Thyroid gland (tissue), 4 donors: ENCODE measurements at regions not wholly inside any gene's neighbourhood (a gene's known extent, or its start where the extent isn't known, plus 50 kb on each side); places are given as distances from the start of the nearest gene placed in this dataset.

Source experiments
- DNase-seq, 2 donors: peaks; one replicate each; pipeline ENCODE4 v3.0.0-alpha.2; 2019
- H3K27ac ChIP-seq, 3 donors: fragments of 200-600 bp; sonication (generic); 1 replicate in 2 of 3; 2 replicates in 1 of 3; pipeline ENCODE4 v1.5.1; 2016 to 2019; ENCODE audit warnings: mild to moderate bottlenecking in 1 of 3, moderate library complexity in 1 of 3
- H3K27me3 ChIP-seq: fragments of 200-600 bp; sonication (generic); one replicate; pipeline ENCODE4 v1.5.1; 2019
- H3K36me3 ChIP-seq, 2 donors: fragments of 200-600 bp; sonication (generic); one replicate each; pipeline ENCODE4 v1.5.1; 2016 to 2019
- H3K4me1 ChIP-seq, 2 donors: fragments of 200-600 bp; sonication (generic); one replicate each; pipeline ENCODE4 v1.5.1; 2017 to 2019
- H3K4me3 ChIP-seq, 3 donors: fragments of 200-600 bp; sonication (generic); replicated peaks in 1 of 3; 1 replicate in 2 of 3; 2 replicates in 1 of 3; pipeline ENCODE4 v1.5.1; 2016; ENCODE audit warnings: mild to moderate bottlenecking in 1 of 3
- H3K9me3 ChIP-seq: fragments of 200-600 bp; sonication (generic); one replicate; pipeline ENCODE4 v1.5.1; 2017
- CTCF ChIP-seq, 6 experiments: fragments of 200-600 bp in 3 of 6; fragments of 450-650 bp in 3 of 6; sonication (generic) in 3 of 6; IDR thresholded peaks; one replicate each; pipeline ENCODE4 v1.5.1; 2016 to 2019; ENCODE audit warnings: antibody characterized with exemption in 6 of 6, mild to moderate bottlenecking in 2 of 6, inconsistent platforms in 1 of 6, moderate library complexity in 1 of 6
- POLR2A ChIP-seq, 2 donors: fragments of 450-650 bp; IDR thresholded peaks; one replicate each; pipeline ENCODE4 v1.6.1; 2017; ENCODE audit warnings: antibody characterized with exemption in 2 of 2, mild to moderate bottlenecking in 2 of 2, moderate library complexity in 1 of 2
- WGBS, 2 donors: methylation state at CpG; one replicate each; pipeline ENCODE4 v1.1.5; 2017; 5-methylcytosine and 5-hydroxymethylcytosine counted together
- intact Hi-C: fragments of 100-400 bp; cut with DNase I; formaldehyde crosslinking; loops from one replicate; pipeline ENCODE4 v1.15.1; 2023

- H3K27me3 ChIP-seq = no peaks in the 10 kb centered on the region
- intact Hi-C loops = no loop called here
- no peaks in the 10 kb centered on the region for H3K4me1 ChIP-seq
- TF ChIP-seq POLR2A (IDR thresholded peaks at IDR 0.05) (no peak), CTCF (IDR thresholded peaks at IDR 0.05) (no peak)
- no peak for DNase-seq
- 81 to 100% methylated on average over 1 of the region's 1 CpG for WGBS, 2 donors
- H3K27ac ChIP-seq = no peak overlapping the region
- no peaks in the 10 kb centered on the region for H3K9me3 ChIP-seq
- no peaks in the 10 kb centered on the region for H3K36me3 ChIP-seq
- H3K4me3 ChIP-seq = no peak overlapping the region
Measured at GRCh38 chr6:112665815-112666214, 318.7 kb downstream of the RFPL4B start.

GRCh38 chr6:112667427-112667826, 320.3 kb downstream of the RFPL4B start:
- no peak overlapping the region for H3K27ac ChIP-seq
- H3K4me3 ChIP-seq = no peak overlapping the region
- intact Hi-C loops = no loop called here
- TF ChIP-seq POLR2A (IDR thresholded peaks at IDR 0.05) = no peak
- TF ChIP-seq CTCF (IDR thresholded peaks at IDR 0.05) = no peak
- H3K27me3 ChIP-seq = no peaks in the 10 kb centered on the region
- DNase-seq = no peak
- no peaks in the 10 kb centered on the region for H3K4me1 ChIP-seq
- H3K36me3 ChIP-seq = no peaks in the 10 kb centered on the region
- no peaks in the 10 kb centered on the region for H3K9me3 ChIP-seq

- Histone ChIP-seq H3K27ac (peak overlapping the region; percentile 64 to 82 (median 77)), H3K27me3 (no peaks in the 10 kb centered on the region), H3K36me3 (no peaks in the 10 kb centered on the region), H3K9me3 (no peaks in the 10 kb centered on the region), H3K4me1 (peaks cover 16 to 33% of the 10 kb centered on the region in 2 donors), H3K4me3 (no peak overlapping the region)
- intact Hi-C loops = no loop called here
- DNase-seq = no peak
- TF ChIP-seq POLR2A (IDR thresholded peaks at IDR 0.05) (no peak), CTCF (IDR thresholded peaks at IDR 0.05) (no peak)
Measured at GRCh38 chr6:112680091-112680490, 333.0 kb downstream of the RFPL4B start.

GRCh38 chr6:112682071-112682470, 334.9 kb downstream of the RFPL4B start:
- Histone ChIP-seq H3K36me3 (no peaks in the 10 kb centered on the region), H3K27me3 (no peaks in the 10 kb centered on the region), H3K4me3 (no peak overlapping the region), H3K4me1 (peaks cover 16 to 33% of the 10 kb centered on the region in 2 donors), H3K27ac (no peak overlapping the region), H3K9me3 (no peaks in the 10 kb centered on the region)
- WGBS, 2 donors = 91 to 92% methylated on average over 5 of the region's 5 CpGs
- TF ChIP-seq CTCF (IDR thresholded peaks at IDR 0.05) (no peak), POLR2A (IDR thresholded peaks at IDR 0.05) (no peak)
- no peak for DNase-seq
- intact Hi-C loops = no loop called here

- intact Hi-C loops = no loop called here
- WGBS, 2 donors = 71 to 74% methylated on average over 2 of the region's 2 CpGs
- no peak for DNase-seq
- Histone ChIP-seq H3K9me3 (no peaks in the 10 kb centered on the region), H3K27ac (no peak overlapping the region), H3K27me3 (no peaks in the 10 kb centered on the region), H3K36me3 (no peaks in the 10 kb centered on the region), H3K4me1 (peaks cover 16 to 33% of the 10 kb centered on the region in 2 donors), H3K4me3 (no peak overlapping the region)
- TF ChIP-seq POLR2A (IDR thresholded peaks at IDR 0.05) = no peak
- TF ChIP-seq CTCF (IDR thresholded peaks at IDR 0.05) = no peak
Measured at GRCh38 chr6:112683106-112683505, 336.0 kb downstream of the RFPL4B start.
